Astrocyte (in vitro differentiated cells and primary cell): ENCODE measurements at regions not wholly inside any gene's neighbourhood (a gene's known extent, or its start where the extent isn't known, plus 50 kb on each side); places are given as distances from the start of the nearest gene placed in this dataset.

Experiments
- EZH2 ChIP-seq: IDR thresholded peaks from 2 replicates; pipeline ENCODE4 v1.6.1; 2012; ENCODE audit warnings: mild to moderate bottlenecking, low read length, inconsistent platforms; ENCODE audit not compliant: insufficient read depth
- TF ChIP-seq, protein P1 (sequence below): IDR thresholded peaks from 2 replicates; pipeline ENCODE4 v1.5.1; 2011; ENCODE audit warnings: low read depth, mild to moderate bottlenecking, inconsistent platforms, low read length, moderate library complexity; ENCODE audit not compliant: insufficient read depth

DNA sequence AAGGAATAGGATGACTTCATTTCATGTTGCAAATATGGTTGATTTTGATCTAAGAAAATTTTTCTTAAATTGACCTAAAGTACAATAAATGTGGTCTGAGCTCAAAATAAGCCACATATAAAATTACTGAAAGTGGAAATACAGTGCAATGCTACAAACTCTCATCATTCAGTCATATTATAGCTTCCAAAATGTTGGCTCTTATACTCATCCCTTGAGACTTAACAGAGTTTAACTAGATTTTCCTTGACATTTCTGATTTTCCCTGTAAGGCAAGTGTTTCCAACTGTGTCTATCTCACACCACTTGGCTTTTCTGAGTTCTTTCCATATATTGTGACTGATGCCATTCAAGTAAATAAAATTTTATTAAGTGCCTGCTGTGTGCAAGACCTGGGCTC, 123.7 kb upstream of the NTF3 start:
- TF ChIP-seq, protein P1, sequence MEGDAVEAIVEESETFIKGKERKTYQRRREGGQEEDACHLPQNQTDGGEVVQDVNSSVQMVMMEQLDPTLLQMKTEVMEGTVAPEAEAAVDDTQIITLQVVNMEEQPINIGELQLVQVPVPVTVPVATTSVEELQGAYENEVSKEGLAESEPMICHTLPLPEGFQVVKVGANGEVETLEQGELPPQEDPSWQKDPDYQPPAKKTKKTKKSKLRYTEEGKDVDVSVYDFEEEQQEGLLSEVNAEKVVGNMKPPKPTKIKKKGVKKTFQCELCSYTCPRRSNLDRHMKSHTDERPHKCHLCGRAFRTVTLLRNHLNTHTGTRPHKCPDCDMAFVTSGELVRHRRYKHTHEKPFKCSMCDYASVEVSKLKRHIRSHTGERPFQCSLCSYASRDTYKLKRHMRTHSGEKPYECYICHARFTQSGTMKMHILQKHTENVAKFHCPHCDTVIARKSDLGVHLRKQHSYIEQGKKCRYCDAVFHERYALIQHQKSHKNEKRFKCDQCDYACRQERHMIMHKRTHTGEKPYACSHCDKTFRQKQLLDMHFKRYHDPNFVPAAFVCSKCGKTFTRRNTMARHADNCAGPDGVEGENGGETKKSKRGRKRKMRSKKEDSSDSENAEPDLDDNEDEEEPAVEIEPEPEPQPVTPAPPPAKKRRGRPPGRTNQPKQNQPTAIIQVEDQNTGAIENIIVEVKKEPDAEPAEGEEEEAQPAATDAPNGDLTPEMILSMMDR, result no peak
- TF ChIP-seq EZH2, result no peak
